GM08714 (cell line): ENCODE measurements at regions not wholly inside any gene's neighbourhood (a gene's known extent, or its start where the extent isn't known, plus 50 kb on each side); places are given as distances from the start of the nearest gene placed in this dataset.

Experiments used
- H3K4me3 ChIP-seq: fragments of 200-500 bp; sonication (Bioruptor generic); 2 replicates; pipeline ENCODE4 v1.5.1; 2014; ENCODE audit warnings: mild to moderate bottlenecking, low read length, inconsistent platforms
- ZNF274 ChIP-seq: IDR thresholded peaks from 2 replicates; pipeline ENCODE4 v1.6.1; 2012; ENCODE audit warnings: mild to moderate bottlenecking, low read depth, low read length

DNA sequence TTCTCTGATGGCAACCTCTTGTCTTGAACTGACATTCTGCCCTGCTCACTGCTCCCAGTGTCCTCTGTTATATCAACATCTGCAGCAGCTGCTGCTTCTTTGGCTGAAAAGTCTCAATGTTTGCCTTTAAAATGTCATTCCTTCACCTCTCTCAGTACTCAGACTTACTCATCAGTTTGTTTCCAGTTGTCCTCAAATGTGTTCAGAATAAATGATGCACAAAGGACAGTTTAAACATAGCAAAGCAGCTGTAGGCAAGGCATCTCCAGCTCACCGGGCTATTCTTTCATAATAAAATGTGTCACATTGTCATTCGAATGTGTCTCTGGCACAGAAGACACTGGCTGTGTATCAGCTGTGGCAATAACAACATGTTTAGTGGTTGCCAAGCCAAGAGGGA lies 590.9 kb upstream of the ZNF608 start:
- TF ChIP-seq ZNF274 = no peak
- H3K4me3 ChIP-seq = no peak overlapping the region

DNA sequence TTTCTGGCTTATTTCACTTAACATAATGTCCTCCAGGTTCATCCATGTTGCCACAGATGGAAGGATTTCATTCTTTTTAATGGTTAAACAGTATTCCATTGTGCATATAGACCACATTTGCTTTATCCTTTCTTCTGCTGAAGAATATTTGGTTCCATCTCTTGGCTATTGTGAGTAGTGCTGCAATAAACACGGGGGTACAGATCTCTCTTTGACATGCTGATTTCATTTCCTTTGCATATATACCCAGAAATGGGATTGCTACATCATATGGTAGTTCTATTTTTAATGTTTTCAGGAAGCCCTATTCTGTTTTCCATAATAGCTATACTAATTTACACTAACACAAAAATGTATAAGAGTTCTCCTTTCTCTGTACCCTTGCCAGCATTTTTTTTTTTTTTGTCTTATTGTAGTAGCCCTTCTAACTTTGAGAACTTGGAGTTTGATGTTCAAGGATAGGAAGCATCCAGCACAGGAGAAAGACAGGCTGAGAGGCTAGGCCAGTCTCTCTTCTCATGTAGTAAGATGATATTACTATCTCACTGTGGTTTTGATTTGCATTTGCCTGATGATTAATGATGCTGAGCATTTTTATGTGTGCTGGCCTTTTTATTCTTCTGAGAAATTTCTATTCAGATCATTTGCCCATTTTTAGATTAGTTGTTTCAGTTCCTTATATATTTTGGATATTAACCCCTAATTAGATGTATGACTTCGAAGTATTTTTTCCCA lies 592.2 kb upstream of the ZNF608 start:
- H3K4me3 ChIP-seq = no peak overlapping the region
- no peak for TF ChIP-seq ZNF274

- no peak overlapping the region for H3K4me3 ChIP-seq
- no peak for TF ChIP-seq ZNF274
These were observed 595.0 kb upstream of the ZNF608 start for GRCh38 chr5:125341436-125341835.

- no peak overlapping the region for H3K4me3 ChIP-seq
- no peak for TF ChIP-seq ZNF274
These were observed 596.6 kb upstream of the ZNF608 start for GRCh38 chr5:125343015-125343414.

- no peak for TF ChIP-seq ZNF274
- H3K4me3 ChIP-seq = no peak overlapping the region
These were observed 599.9 kb upstream of the ZNF608 start for GRCh38 chr5:125346316-125346715.

DNA sequence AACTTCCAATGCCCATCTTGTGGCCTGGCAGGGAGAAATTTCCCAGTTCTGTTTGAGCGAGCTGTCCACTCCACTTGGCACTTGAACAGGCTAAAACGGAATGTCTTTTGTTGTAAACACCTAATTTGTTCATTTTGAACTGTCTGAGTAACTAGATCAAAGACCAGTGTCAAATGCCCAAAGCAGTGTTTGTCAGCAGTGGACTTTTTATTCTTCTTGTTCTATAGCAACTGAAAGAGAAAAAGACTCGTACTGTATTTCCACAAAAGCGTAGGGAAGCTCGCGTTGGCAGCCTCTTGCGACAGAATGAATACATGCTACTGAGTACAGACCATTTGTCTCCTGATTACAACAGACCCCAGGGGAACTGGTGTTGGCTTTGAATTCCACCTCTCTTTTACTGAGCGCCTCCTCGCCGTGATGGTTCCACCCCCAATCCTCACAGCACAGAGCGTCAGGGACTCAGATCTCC lies 601.8 kb upstream of the ZNF608 start:
- H3K4me3 ChIP-seq = no peak overlapping the region
- TF ChIP-seq ZNF274 = no peak

GRCh38 chr5:125348936-125349831 lies 602.7 kb upstream of the ZNF608 start:
- H3K4me3 ChIP-seq = no peak overlapping the region
- TF ChIP-seq ZNF274 = no peak

- no peak for TF ChIP-seq ZNF274
- no peak overlapping the region for H3K4me3 ChIP-seq
These were observed 611.2 kb upstream of the ZNF608 start for GRCh38 chr5:125357660-125358059.

DNA sequence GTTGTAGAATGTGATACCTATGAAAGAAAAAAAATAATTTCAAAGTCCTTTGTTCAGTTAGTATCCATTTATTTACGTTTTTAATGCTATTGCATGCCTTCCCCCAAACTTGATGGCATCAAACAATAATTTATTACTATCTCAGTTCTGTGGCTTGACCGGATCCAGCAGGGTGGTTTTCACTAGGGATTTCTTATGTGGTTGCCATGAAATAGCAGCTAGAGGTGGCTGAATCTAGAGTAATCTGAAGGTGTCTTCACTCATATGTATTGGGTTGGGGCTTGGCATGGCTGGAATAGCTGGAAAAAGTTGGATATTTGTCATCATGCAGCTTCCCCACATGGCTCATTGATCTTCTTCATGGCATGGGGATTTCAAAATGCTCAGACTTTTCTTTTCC lies 619.3 kb upstream of the ZNF608 start:
- TF ChIP-seq ZNF274 = no peak
- H3K4me3 ChIP-seq = no peak overlapping the region

GRCh38 chr5:125367702-125368101 lies 621.3 kb upstream of the ZNF608 start:
- H3K4me3 ChIP-seq = no peak overlapping the region
- TF ChIP-seq ZNF274 = no peak

DNA sequence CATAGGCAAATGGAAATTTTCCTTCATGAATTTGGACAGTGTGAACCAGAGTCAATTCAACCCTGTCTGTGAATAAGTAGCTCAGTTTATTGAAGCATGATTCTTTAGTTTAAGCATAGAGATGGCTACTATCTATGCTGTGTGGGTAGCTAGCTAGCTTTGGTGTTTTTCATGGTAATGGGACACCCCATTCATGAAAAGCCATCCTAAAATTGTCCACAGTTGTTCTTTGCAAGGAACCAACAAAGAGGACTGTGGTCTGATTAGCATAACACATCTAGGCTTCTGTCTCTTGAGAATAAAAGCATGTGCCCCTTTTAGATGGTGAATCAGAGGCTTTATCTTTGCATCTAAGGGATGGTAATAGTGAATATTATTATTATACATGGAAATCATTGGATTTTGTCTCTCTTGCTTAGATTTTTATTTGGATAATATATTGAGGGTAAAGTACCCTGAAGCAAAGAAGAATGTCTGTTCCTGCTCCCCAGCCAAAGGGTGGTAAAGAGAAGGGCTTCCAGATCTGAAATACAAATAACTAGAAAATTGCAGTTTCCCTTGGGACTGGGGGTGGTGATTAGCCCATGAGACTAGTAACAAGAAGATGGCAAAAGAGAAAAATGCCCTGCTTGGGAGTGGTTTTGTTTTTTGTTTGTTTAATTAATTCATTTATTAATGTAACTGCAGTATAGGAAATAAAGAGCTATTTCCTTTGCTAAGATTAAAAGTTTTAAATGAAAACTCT lies 624.2 kb upstream of the ZNF608 start:
- TF ChIP-seq ZNF274 = no peak
- no peak overlapping the region for H3K4me3 ChIP-seq

DNA sequence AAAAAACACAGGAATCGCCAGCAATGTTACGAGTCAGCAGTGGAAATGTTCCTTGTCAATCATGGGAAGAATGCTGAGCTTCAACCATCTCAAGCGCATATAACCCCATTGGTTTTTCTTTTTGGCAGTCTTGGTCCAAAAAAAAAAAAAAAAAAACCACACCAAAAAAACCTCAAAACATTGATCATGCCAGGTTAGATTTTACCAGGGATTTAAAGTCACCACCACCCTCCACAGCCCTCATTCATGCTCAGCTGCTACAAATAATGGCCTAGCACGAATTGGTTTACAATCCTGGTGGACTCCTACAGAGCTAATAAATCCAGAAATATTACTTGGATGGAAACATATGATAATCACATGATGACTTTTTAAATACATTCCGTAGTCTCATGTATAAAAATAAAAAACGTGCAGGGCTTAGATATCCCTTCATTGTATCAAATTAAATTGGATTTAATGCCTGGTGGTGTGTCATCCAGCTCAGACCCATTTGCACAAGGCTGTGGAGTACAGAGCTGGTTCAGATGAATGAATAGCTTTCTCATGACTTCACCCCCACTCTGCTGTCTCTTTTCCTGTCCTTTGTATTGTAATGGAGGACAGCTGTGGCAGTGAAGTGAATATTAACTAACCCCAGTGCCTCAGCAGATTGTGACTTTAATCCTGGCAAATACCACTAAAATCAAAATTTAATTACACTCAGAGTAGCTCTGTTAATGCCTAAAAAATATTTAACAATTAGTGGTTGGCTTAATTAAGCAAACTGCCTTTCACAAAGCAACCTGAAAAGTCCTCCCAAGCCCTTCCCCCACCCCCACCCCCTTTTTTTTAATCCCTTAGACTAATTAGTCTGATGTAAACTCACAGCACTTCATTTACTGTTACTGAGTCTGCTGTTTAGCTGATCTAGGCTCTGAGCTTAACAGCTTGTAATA lies 626.5 kb upstream of the ZNF608 start:
- no peak overlapping the region for H3K4me3 ChIP-seq

GRCh38 chr5:125375143-125375542 lies 628.7 kb upstream of the ZNF608 start:
- no peak for TF ChIP-seq ZNF274
- H3K4me3 ChIP-seq = no peak overlapping the region

More for the DNA sequence above, 626.5 kb upstream of the ZNF608 start:
- no peak for TF ChIP-seq ZNF274
